Fibroblast of lung (primary cell): ENCODE measurements at regions not wholly inside any gene's neighbourhood (a gene's known extent, or its start where the extent isn't known, plus 50 kb on each side); places are given as distances from the start of the nearest gene placed in this dataset.

Source experiments
- DNase-seq, 2 donors: peaks; one replicate each; pipeline versions ENCODE4 v3.0.0 to v3.0.0-alpha.2; 2010; ENCODE audit warnings: low read depth in 2 of 2
- H2AFZ ChIP-seq: 2 replicates; pipeline ENCODE4 v1.5.1; 2012; ENCODE audit warnings: low read length, control low read depth, inconsistent platforms
- H3K27ac ChIP-seq: 2 replicates; pipeline ENCODE4 v1.5.1; 2011; ENCODE audit warnings: low read length, control low read depth; ENCODE audit not compliant: insufficient read depth
- H3K27me3 ChIP-seq: 2 replicates; pipeline ENCODE4 v1.5.1; 2011; ENCODE audit warnings: mild to moderate bottlenecking, low read length; ENCODE audit not compliant: control insufficient read depth, insufficient read depth
- H3K36me3 ChIP-seq: 2 replicates; pipeline ENCODE4 v1.5.1; 2011; ENCODE audit warnings: low read length; ENCODE audit not compliant: control insufficient read depth, insufficient read depth
- H3K4me1 ChIP-seq: 2 replicates; pipeline ENCODE4 v1.5.1; 2011; ENCODE audit warnings: low read length; ENCODE audit not compliant: control insufficient read depth, insufficient read depth; ENCODE audit errors: extremely low read depth
- H3K4me2 ChIP-seq: 2 replicates; pipeline ENCODE4 v1.5.1; 2011; ENCODE audit warnings: low read length, control low read depth; ENCODE audit not compliant: insufficient read depth; ENCODE audit errors: extremely low read depth
- H3K4me3 ChIP-seq, 4 experiments: fragments of 200-600 bp in 1 of 4; sonication (generic) in 1 of 4; replicated peaks in 1 of 4; 2 replicates each; pipeline ENCODE4 v1.5.1; 2011 to 2016; ENCODE audit warnings: low read length in 4 of 4, low read depth in 3 of 4, mild to moderate bottlenecking in 3 of 4, control low read depth in 2 of 4, inconsistent platforms in 1 of 4, mixed read lengths in 1 of 4; ENCODE audit not compliant: insufficient read depth in 1 of 4; ENCODE audit errors: control extremely low read depth in 1 of 4
- H3K79me2 ChIP-seq: 2 replicates; pipeline ENCODE4 v1.5.1; 2012; ENCODE audit warnings: mild to moderate bottlenecking, low read length, inconsistent platforms; ENCODE audit not compliant: control insufficient read depth, insufficient read depth
- H3K9ac ChIP-seq: 2 replicates; pipeline ENCODE4 v1.5.1; 2011; ENCODE audit warnings: mild to moderate bottlenecking, low read length, control low read depth; ENCODE audit not compliant: insufficient read depth
- H3K9me3 ChIP-seq: 2 replicates; pipeline ENCODE4 v1.5.1; 2012; ENCODE audit warnings: low read depth, low read length; ENCODE audit not compliant: control insufficient read depth, insufficient read depth
- H4K20me1 ChIP-seq: 2 replicates; pipeline ENCODE4 v1.5.1; 2011; ENCODE audit warnings: low read length; ENCODE audit not compliant: control insufficient read depth, insufficient read depth; ENCODE audit errors: extremely low read depth
- EZH2 ChIP-seq: IDR thresholded peaks from 2 replicates; pipeline ENCODE4 v1.5.1; 2012; ENCODE audit warnings: low read length, control low read depth, mild to moderate bottlenecking; ENCODE audit errors: missing control alignments
- TF ChIP-seq, protein P1 (sequence below), 2 donors: IDR thresholded peaks in 1 of 2; conservative IDR thresholded peaks in 1 of 2; 1 replicate in 1 of 2; 2 replicates in 1 of 2; pipeline ENCODE4 v1.5.1; 2011 to 2012; ENCODE audit warnings: low read length in 2 of 2, control low read depth in 1 of 2, inconsistent platforms in 1 of 2, low read depth in 1 of 2, mild to moderate bottlenecking in 1 of 2

DNA sequence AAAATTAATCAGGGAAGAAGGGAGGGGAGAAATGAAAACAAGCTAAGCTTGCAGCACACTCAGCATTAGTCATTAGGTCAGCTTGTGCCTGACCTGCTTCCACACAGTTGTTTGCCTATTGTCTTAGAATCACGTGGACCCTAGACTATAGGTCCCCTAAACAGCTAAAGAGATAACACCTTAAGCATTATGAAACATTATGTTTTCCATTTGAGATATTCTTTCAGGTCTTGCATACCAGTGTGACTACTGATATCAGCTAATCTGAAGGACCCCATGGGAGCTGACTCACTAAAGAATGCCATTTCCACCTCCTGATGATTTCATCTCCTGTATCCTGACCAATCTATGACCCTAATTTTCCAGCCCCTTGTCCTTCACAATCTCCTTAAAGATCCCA lies 154.1 kb upstream of the FUT8 start:
- DNase-seq: peak; percentile 78 to 91
- Histone ChIP-seq H4K20me1 (no peaks in the 10 kb centered on the region), H3K27me3 (no peaks in the 10 kb centered on the region), H3K4me1 (peaks cover 16% of the 10 kb centered on the region), H3K79me2 (no peaks in the 10 kb centered on the region), H3K36me3 (no peaks in the 10 kb centered on the region), H3K27ac (no peak overlapping the region), H3K9ac (no peak overlapping the region), H3K9me3 (no peaks in the 10 kb centered on the region), H3K4me3 (no peak overlapping the region), H3K4me2 (no peak overlapping the region), H2AFZ (no peak overlapping the region)
- TF ChIP-seq, protein P1, sequence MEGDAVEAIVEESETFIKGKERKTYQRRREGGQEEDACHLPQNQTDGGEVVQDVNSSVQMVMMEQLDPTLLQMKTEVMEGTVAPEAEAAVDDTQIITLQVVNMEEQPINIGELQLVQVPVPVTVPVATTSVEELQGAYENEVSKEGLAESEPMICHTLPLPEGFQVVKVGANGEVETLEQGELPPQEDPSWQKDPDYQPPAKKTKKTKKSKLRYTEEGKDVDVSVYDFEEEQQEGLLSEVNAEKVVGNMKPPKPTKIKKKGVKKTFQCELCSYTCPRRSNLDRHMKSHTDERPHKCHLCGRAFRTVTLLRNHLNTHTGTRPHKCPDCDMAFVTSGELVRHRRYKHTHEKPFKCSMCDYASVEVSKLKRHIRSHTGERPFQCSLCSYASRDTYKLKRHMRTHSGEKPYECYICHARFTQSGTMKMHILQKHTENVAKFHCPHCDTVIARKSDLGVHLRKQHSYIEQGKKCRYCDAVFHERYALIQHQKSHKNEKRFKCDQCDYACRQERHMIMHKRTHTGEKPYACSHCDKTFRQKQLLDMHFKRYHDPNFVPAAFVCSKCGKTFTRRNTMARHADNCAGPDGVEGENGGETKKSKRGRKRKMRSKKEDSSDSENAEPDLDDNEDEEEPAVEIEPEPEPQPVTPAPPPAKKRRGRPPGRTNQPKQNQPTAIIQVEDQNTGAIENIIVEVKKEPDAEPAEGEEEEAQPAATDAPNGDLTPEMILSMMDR (conservative IDR thresholded peaks at IDR 0.05 in 1 of 2, IDR thresholded peaks at IDR 0.05 in 1 of 2; ENCODE audit: low read depth in 1 of 2, low read length in 2 of 2): no peak
- TF ChIP-seq EZH2: no peak

DNA sequence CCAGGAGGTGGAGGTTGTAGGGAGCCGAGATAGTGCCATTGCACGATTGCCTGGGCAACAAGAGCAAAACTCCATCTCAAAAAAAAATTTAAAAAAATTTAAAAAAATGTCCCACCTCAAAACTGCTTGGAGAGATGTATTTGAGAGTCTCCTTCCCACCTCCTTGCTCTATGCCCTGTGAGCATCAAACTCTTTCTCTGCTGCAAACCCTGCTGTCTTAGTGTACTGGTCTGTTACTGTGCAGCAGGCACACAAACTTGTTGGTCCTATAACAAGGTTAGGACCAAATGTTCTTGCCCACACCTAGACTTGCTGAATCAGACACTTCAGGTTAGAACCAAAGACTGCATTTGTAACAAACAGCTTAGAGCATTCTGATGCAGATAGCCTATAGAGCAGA lies 153.5 kb upstream of the FUT8 start:
- Histone ChIP-seq H3K4me1 (peaks cover 16% of the 10 kb centered on the region), H4K20me1 (no peaks in the 10 kb centered on the region), H3K4me2 (no peak overlapping the region), H3K27ac (no peak overlapping the region), H3K27me3 (no peaks in the 10 kb centered on the region), H3K4me3 (no peak overlapping the region), H3K36me3 (no peaks in the 10 kb centered on the region), H3K79me2 (no peaks in the 10 kb centered on the region), H3K9ac (no peak overlapping the region), H2AFZ (no peak overlapping the region), H3K9me3 (no peaks in the 10 kb centered on the region)
- TF ChIP-seq EZH2: no peak
- TF ChIP-seq, protein P1 (conservative IDR thresholded peaks at IDR 0.05 in 1 of 2, IDR thresholded peaks at IDR 0.05 in 1 of 2; ENCODE audit: low read depth in 1 of 2, low read length in 2 of 2): no peak
- DNase-seq: no peak

DNA sequence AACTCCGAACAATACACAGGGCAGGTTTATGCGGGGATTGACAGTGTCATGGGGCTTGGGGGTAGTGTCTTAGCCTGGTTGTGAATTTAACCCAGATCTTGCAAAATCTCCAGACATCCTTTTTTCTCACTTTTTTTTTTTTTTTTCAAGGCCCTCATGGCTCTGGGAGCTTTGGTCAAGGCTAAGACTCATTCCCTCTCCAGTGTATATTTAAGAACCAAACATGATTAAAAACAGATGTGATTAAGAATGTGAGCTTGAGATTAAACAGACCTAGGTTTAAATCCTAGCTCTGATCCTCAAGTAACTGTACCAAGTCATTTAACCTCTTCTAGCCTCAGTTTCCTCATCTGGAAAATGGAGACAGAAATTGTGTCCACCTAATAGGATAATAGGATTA lies 151.7 kb upstream of the FUT8 start:
- Histone ChIP-seq H2AFZ (no peak overlapping the region), H3K27ac (no peak overlapping the region)
- TF ChIP-seq, protein P1 (conservative IDR thresholded peaks at IDR 0.05 in 1 of 2, IDR thresholded peaks at IDR 0.05 in 1 of 2; ENCODE audit: low read depth in 1 of 2, low read length in 2 of 2): no peak
- no peak for TF ChIP-seq EZH2

More for the DNA sequence above, 151.7 kb upstream of the FUT8 start:
- Histone ChIP-seq H3K4me2 (no peak overlapping the region), H3K27me3 (no peaks in the 10 kb centered on the region), H3K4me3 (no peak overlapping the region), H3K9ac (no peak overlapping the region), H4K20me1 (no peaks in the 10 kb centered on the region), H3K36me3 (no peaks in the 10 kb centered on the region), H3K79me2 (no peaks in the 10 kb centered on the region), H3K4me1 (peaks cover 16% of the 10 kb centered on the region), H3K9me3 (no peaks in the 10 kb centered on the region)
- DNase-seq: peak; percentile 73 to 83
